ENCODE measurements at regions not wholly inside any gene's neighbourhood (a gene's known extent, or its start where the extent isn't known, plus 50 kb on each side); places are given as distances from the start of the nearest gene placed in this dataset.
A peak's percentile ranks its signal among the peaks of the same experiment; 100 is the strongest.

- DNase-seq (ENCODE audit: low read depth in 2 of 2): peak; percentile 51 to 93
- no peak overlapping the region for H3K4me3 ChIP-seq (replicated peaks in 1 of 2; ENCODE audit: low read depth in 2 of 2, low read length in 2 of 2)
- no peak for TF ChIP-seq CTCF (IDR thresholded peaks at IDR 0.05; ENCODE audit: low read depth, low read length)
These were observed 469.0 kb upstream of the BOD1L1 start for GRCh38 chr4:14096396-14096965.

- no peak overlapping the region for H3K4me3 ChIP-seq (replicated peaks in 1 of 2; ENCODE audit: low read depth in 2 of 2, low read length in 2 of 2)
- TF ChIP-seq CTCF (IDR thresholded peaks at IDR 0.05; ENCODE audit: low read depth, low read length): no peak
- DNase-seq (ENCODE audit: low read depth in 2 of 2): peak in 1 of 2 donors; percentile 37
These were observed 472.8 kb upstream of the BOD1L1 start for GRCh38 chr4:14100349-14100748.

GRCh38 chr4:14110407-14110806 is 482.9 kb upstream of the BOD1L1 start:
- TF ChIP-seq CTCF (IDR thresholded peaks at IDR 0.05; ENCODE audit: low read depth, low read length): no peak
- DNase-seq (ENCODE audit: low read depth in 2 of 2): peak; percentile 51 to 88
- no peak overlapping the region for H3K4me3 ChIP-seq (replicated peaks in 1 of 2; ENCODE audit: low read depth in 2 of 2, low read length in 2 of 2)

- no peak for TF ChIP-seq CTCF (IDR thresholded peaks at IDR 0.05; ENCODE audit: low read depth, low read length)
- peak; percentile 70 to 84 for DNase-seq (ENCODE audit: low read depth in 2 of 2)
- H3K4me3 ChIP-seq (replicated peaks in 1 of 2; ENCODE audit: low read depth in 2 of 2, low read length in 2 of 2): peak overlapping the region; percentile 19 to 37
These were observed 484.2 kb upstream of the BOD1L1 start for GRCh38 chr4:14111730-14112181.

- no peak for DNase-seq (ENCODE audit: low read depth in 2 of 2)
- H3K4me3 ChIP-seq (replicated peaks in 1 of 2; ENCODE audit: low read depth in 2 of 2, low read length in 2 of 2): no peak overlapping the region
- TF ChIP-seq CTCF (IDR thresholded peaks at IDR 0.05; ENCODE audit: low read depth, low read length): no peak
These were observed 487.6 kb upstream of the BOD1L1 start for GRCh38 chr4:14115106-14115505.

GRCh38 chr4:14117575-14118238 is 490.2 kb upstream of the BOD1L1 start:
- DNase-seq (ENCODE audit: low read depth in 2 of 2): no peak
- no peak for TF ChIP-seq CTCF (IDR thresholded peaks at IDR 0.05; ENCODE audit: low read depth, low read length)
- no peak overlapping the region for H3K4me3 ChIP-seq (replicated peaks in 1 of 2; ENCODE audit: low read depth in 2 of 2, low read length in 2 of 2)

Measured in cardiac fibroblast (primary cell).